ENCODE measurements at regions not wholly inside any gene's neighbourhood (a gene's known extent, or its start where the extent isn't known, plus 50 kb on each side); places are given as distances from the start of the nearest gene placed in this dataset.
A peak's percentile ranks its signal among the peaks of the same experiment; 100 is the strongest.

DNA sequence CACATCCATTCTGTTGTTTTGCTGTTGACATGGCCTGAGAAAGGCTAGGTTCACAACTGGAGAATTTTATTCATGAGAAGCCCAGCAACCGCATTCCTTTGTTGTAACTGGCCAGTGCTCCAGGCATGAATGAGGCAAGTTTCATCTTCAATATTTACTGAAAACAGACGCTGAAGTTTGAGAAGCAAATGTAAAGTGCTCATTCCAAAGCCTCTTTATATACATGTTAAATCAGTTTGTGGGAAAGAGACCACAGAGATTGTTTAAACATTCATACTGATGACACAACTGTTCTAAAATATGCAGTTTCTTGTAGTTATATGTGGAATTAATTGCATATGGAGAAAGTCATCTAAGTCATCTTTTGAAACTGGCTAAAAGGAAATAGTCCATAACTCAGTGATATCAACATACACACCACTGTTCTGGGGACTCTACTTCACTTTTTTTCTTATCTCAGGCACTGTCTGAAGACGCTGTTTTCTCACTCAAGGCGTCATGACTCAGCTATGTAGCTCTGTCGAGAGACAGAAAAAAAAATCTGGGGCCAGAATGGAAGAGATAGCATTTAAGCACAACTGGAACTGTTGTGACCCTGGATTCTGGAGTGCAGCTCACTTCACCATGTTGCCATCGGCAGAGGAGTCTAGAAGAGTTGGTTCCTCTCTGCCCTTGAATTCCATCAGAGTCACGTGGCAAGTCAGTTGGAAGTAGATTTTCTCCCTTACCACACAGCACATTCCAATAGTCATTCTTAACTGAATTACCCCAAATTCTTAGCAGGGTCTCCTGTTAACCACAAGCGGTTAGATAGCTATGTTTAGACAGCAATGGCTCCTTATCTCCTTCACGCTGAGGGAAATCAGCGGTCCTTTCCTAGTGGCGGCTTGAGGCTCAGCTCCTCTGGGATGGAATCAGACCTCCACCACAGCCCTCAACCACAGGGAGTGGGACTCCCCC lies 258.4 kb upstream of the HMGA2 start:
- TF ChIP-seq MYC (IDR thresholded peaks at IDR 0.05; ENCODE audit: low read depth, low read length) (no peak), POLR2A (IDR thresholded peaks at IDR 0.05; ENCODE audit: low read depth, low read length) (no peak), JUN (IDR thresholded peaks at IDR 0.05; ENCODE audit: borderline replicate concordance, insufficient read depth, insufficient read length, low read depth) (no peak), GATA2 (IDR thresholded peaks at IDR 0.05; ENCODE audit: insufficient read depth, insufficient read length, low read depth, low read length) (peak; percentile 40), EZH2 (IDR thresholded peaks at IDR 0.05; ENCODE audit: borderline replicate concordance, low read depth, low read length, severe bottlenecking) (no peak), POLR2AphosphoS5 (IDR thresholded peaks at IDR 0.05; ENCODE audit: insufficient read depth, low read depth, low read length) (no peak)
- TF ChIP-seq, protein P1, sequence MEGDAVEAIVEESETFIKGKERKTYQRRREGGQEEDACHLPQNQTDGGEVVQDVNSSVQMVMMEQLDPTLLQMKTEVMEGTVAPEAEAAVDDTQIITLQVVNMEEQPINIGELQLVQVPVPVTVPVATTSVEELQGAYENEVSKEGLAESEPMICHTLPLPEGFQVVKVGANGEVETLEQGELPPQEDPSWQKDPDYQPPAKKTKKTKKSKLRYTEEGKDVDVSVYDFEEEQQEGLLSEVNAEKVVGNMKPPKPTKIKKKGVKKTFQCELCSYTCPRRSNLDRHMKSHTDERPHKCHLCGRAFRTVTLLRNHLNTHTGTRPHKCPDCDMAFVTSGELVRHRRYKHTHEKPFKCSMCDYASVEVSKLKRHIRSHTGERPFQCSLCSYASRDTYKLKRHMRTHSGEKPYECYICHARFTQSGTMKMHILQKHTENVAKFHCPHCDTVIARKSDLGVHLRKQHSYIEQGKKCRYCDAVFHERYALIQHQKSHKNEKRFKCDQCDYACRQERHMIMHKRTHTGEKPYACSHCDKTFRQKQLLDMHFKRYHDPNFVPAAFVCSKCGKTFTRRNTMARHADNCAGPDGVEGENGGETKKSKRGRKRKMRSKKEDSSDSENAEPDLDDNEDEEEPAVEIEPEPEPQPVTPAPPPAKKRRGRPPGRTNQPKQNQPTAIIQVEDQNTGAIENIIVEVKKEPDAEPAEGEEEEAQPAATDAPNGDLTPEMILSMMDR (IDR thresholded peaks at IDR 0.05; ENCODE audit: extremely low read depth in 1 of 2, insufficient read depth in 1 of 2, low read depth in 1 of 2, low read length in 2 of 2), result no peak
- TF ChIP-seq, protein P2, sequence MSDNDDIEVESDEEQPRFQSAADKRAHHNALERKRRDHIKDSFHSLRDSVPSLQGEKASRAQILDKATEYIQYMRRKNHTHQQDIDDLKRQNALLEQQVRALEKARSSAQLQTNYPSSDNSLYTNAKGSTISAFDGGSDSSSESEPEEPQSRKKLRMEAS (IDR thresholded peaks at IDR 0.05; ENCODE audit: insufficient read depth, insufficient read length), result no peak
